ENCODE measurements at regions not wholly inside any gene's neighbourhood (a gene's known extent, or its start where the extent isn't known, plus 50 kb on each side); places are given as distances from the start of the nearest gene placed in this dataset.

GRCh38 chr9:108543251-108543778, 312.5 kb downstream of the ACTL7B start:
- no peak for TF ChIP-seq EZH2phosphoT487 (IDR thresholded peaks at IDR 0.05; ENCODE audit: low read depth)
- TF ChIP-seq, protein P1, sequence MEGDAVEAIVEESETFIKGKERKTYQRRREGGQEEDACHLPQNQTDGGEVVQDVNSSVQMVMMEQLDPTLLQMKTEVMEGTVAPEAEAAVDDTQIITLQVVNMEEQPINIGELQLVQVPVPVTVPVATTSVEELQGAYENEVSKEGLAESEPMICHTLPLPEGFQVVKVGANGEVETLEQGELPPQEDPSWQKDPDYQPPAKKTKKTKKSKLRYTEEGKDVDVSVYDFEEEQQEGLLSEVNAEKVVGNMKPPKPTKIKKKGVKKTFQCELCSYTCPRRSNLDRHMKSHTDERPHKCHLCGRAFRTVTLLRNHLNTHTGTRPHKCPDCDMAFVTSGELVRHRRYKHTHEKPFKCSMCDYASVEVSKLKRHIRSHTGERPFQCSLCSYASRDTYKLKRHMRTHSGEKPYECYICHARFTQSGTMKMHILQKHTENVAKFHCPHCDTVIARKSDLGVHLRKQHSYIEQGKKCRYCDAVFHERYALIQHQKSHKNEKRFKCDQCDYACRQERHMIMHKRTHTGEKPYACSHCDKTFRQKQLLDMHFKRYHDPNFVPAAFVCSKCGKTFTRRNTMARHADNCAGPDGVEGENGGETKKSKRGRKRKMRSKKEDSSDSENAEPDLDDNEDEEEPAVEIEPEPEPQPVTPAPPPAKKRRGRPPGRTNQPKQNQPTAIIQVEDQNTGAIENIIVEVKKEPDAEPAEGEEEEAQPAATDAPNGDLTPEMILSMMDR (IDR thresholded peaks at IDR 0.05; ENCODE audit: low read depth, low read length): no peak
